Activated CD4-positive, alpha-beta T cell treated with anti-CD3 and anti-CD28 coated beads for 48 hours (primary cell): ENCODE measurements at regions not wholly inside any gene's neighbourhood (a gene's known extent, or its start where the extent isn't known, plus 50 kb on each side); places are given as distances from the start of the nearest gene placed in this dataset.

ENCODE experiments used
- DNase-seq: peaks from one replicate; pipeline ENCODE4 v3.0.0-alpha.2; 2020

- no peak for DNase-seq
These were observed 1333.9 kb upstream of the TENM3 start for GRCh38 chr4:180909279-180909678.

- DNase-seq, result no peak
These were observed 1329.5 kb upstream of the TENM3 start for GRCh38 chr4:180913750-180914149.

GRCh38 chr4:180923486-180923885, 1319.7 kb upstream of the TENM3 start:
- DNase-seq, result no peak

- DNase-seq, result no peak
These were observed 1317.4 kb upstream of the TENM3 start for GRCh38 chr4:180925805-180926204.

- DNase-seq, result no peak
These were observed 1316.9 kb upstream of the TENM3 start for GRCh38 chr4:180926277-180926676.

GRCh38 chr4:180932370-180933001, 1310.7 kb upstream of the TENM3 start:
- DNase-seq, result no peak

- no peak for DNase-seq
These were observed 1306.1 kb upstream of the TENM3 start for GRCh38 chr4:180937083-180937482.

- DNase-seq, result no peak
These were observed 1302.5 kb upstream of the TENM3 start for GRCh38 chr4:180940680-180941079.

- no peak for DNase-seq
These were observed 1300.8 kb upstream of the TENM3 start for GRCh38 chr4:180942367-180942916.

GRCh38 chr4:180946188-180946587, 1297.0 kb upstream of the TENM3 start:
- DNase-seq, result no peak

GRCh38 chr4:180947425-180947824, 1295.8 kb upstream of the TENM3 start:
- DNase-seq, result no peak

- no peak for DNase-seq
These were observed 1293.6 kb upstream of the TENM3 start for GRCh38 chr4:180949424-180950213.

- no peak for DNase-seq
These were observed 1292.8 kb upstream of the TENM3 start for GRCh38 chr4:180950377-180950776.

- DNase-seq, result no peak
These were observed 1291.9 kb upstream of the TENM3 start for GRCh38 chr4:180951312-180951711.

GRCh38 chr4:180953572-180953971, 1289.6 kb upstream of the TENM3 start:
- no peak for DNase-seq

- no peak for DNase-seq
These were observed 1282.3 kb upstream of the TENM3 start for GRCh38 chr4:180960743-180961401.

GRCh38 chr4:180962268-180962667, 1280.9 kb upstream of the TENM3 start:
- DNase-seq, result no peak

GRCh38 chr4:180966312-180966711, 1276.9 kb upstream of the TENM3 start:
- no peak for DNase-seq

GRCh38 chr4:180967936-180968335, 1275.3 kb upstream of the TENM3 start:
- DNase-seq, result no peak

GRCh38 chr4:180973894-180974293, 1269.3 kb upstream of the TENM3 start:
- DNase-seq, result no peak

GRCh38 chr4:180990931-180991330, 1252.3 kb upstream of the TENM3 start:
- no peak for DNase-seq

- DNase-seq, result no peak
These were observed 1249.9 kb upstream of the TENM3 start for GRCh38 chr4:180993244-180993836.

- no peak for DNase-seq
These were observed 1248.5 kb upstream of the TENM3 start for GRCh38 chr4:180994722-180995121.
